ENCODE measurements at regions not wholly inside any gene's neighbourhood (a gene's known extent, or its start where the extent isn't known, plus 50 kb on each side); places are given as distances from the start of the nearest gene placed in this dataset.

- peak overlapping the region; percentile 66 for H3K27ac Mint-ChIP-seq
- H3K36me3 Mint-ChIP-seq: no peaks in the 10 kb centered on the region
- H3K4me1 Mint-ChIP-seq: peaks cover 63% of the 10 kb centered on the region
- no peak for ATAC-seq
- H3K27me3 Mint-ChIP-seq: peaks cover 32% of the 10 kb centered on the region
- peaks cover 5% of the 10 kb centered on the region for H3K9me3 Mint-ChIP-seq
- H3K4me3 Mint-ChIP-seq: no peak overlapping the region
These were observed 144.9 kb upstream of the ID2 start for GRCh38 chr2:8536686-8537561.

- Mint-ChIP-seq H3K27ac (peak overlapping the region; percentile 66), H3K9me3 (peaks cover 2% of the 10 kb centered on the region), H3K27me3 (peaks cover 32% of the 10 kb centered on the region), H3K36me3 (no peaks in the 10 kb centered on the region), H3K4me1 (peaks cover 68% of the 10 kb centered on the region), H3K4me3 (no peak overlapping the region)
- no peak for ATAC-seq
These were observed 144.2 kb upstream of the ID2 start for GRCh38 chr2:8537562-8538155.

- H3K4me3 Mint-ChIP-seq: no peak overlapping the region
- H3K36me3 Mint-ChIP-seq: no peaks in the 10 kb centered on the region
- no peaks in the 10 kb centered on the region for H3K9me3 Mint-ChIP-seq
- peaks cover 76% of the 10 kb centered on the region for H3K4me1 Mint-ChIP-seq
- no peak for ATAC-seq
- H3K27me3 Mint-ChIP-seq: peaks cover 32% of the 10 kb centered on the region
- H3K27ac Mint-ChIP-seq: peak overlapping the region; percentile 44
These were observed 143.3 kb upstream of the ID2 start for GRCh38 chr2:8538531-8538930.

- H3K27ac Mint-ChIP-seq: peak overlapping the region; percentile 98
- H3K4me1 Mint-ChIP-seq: peaks cover 82% of the 10 kb centered on the region
- no peaks in the 10 kb centered on the region for H3K36me3 Mint-ChIP-seq
- no peaks in the 10 kb centered on the region for H3K9me3 Mint-ChIP-seq
- no peak overlapping the region for H3K4me3 Mint-ChIP-seq
- H3K27me3 Mint-ChIP-seq: peaks cover 32% of the 10 kb centered on the region
- no peak for ATAC-seq
These were observed 142.8 kb upstream of the ID2 start for GRCh38 chr2:8538931-8539621.

GRCh38 chr2:8539743-8540551, 141.9 kb upstream of the ID2 start:
- Mint-ChIP-seq H3K27ac (peak overlapping the region; percentile 98), H3K9me3 (no peaks in the 10 kb centered on the region), H3K27me3 (peaks cover 32% of the 10 kb centered on the region), H3K4me1 (peaks cover 89% of the 10 kb centered on the region), H3K4me3 (no peak overlapping the region), H3K36me3 (no peaks in the 10 kb centered on the region)
- ATAC-seq: no peak

GRCh38 chr2:8540552-8541055, 141.3 kb upstream of the ID2 start:
- peak overlapping the region; percentile 98 for H3K27ac Mint-ChIP-seq
- H3K27me3 Mint-ChIP-seq: peaks cover 32% of the 10 kb centered on the region
- H3K9me3 Mint-ChIP-seq: no peaks in the 10 kb centered on the region
- peaks cover 89% of the 10 kb centered on the region for H3K4me1 Mint-ChIP-seq
- no peak for ATAC-seq
- H3K4me3 Mint-ChIP-seq: no peak overlapping the region
- no peaks in the 10 kb centered on the region for H3K36me3 Mint-ChIP-seq

- H3K27ac Mint-ChIP-seq: peak overlapping the region; percentile 98
- H3K9me3 Mint-ChIP-seq: no peaks in the 10 kb centered on the region
- no peak overlapping the region for H3K4me3 Mint-ChIP-seq
- H3K36me3 Mint-ChIP-seq: no peaks in the 10 kb centered on the region
- H3K27me3 Mint-ChIP-seq: peaks cover 32% of the 10 kb centered on the region
- peaks cover 86% of the 10 kb centered on the region for H3K4me1 Mint-ChIP-seq
- ATAC-seq: no peak
These were observed 140.6 kb upstream of the ID2 start for GRCh38 chr2:8541223-8541622.

- Mint-ChIP-seq H3K36me3 (no peaks in the 10 kb centered on the region), H3K27ac (peak overlapping the region; percentile 98), H3K9me3 (no peaks in the 10 kb centered on the region), H3K27me3 (peaks cover 32% of the 10 kb centered on the region), H3K4me1 (peaks cover 82% of the 10 kb centered on the region), H3K4me3 (no peak overlapping the region)
- no peak for ATAC-seq
These were observed 140.2 kb upstream of the ID2 start for GRCh38 chr2:8541636-8542035.

- Mint-ChIP-seq H3K36me3 (no peaks in the 10 kb centered on the region), H3K4me3 (peak overlapping the region; percentile 26), H3K27ac (peak overlapping the region; percentile 98)
These were observed 139.3 kb upstream of the ID2 start for GRCh38 chr2:8542381-8543059.

GRCh38 chr2:8543060-8543382, 138.8 kb upstream of the ID2 start:
- Mint-ChIP-seq H3K4me3 (peak overlapping the region; percentile 26), H3K27ac (peak overlapping the region; percentile 98), H3K27me3 (peaks cover 37% of the 10 kb centered on the region), H3K36me3 (no peaks in the 10 kb centered on the region), H3K4me1 (peaks cover 87% of the 10 kb centered on the region), H3K9me3 (no peaks in the 10 kb centered on the region)
- peak; percentile 52 for ATAC-seq

More at GRCh38 chr2:8542381-8543059, 139.3 kb upstream of the ID2 start:
- Mint-ChIP-seq H3K9me3 (no peaks in the 10 kb centered on the region), H3K4me1 (peaks cover 84% of the 10 kb centered on the region), H3K27me3 (peaks cover 32% of the 10 kb centered on the region)
- no peak for ATAC-seq

GRCh38 chr2:8543383-8544170, 138.3 kb upstream of the ID2 start:
- H3K36me3 Mint-ChIP-seq: no peaks in the 10 kb centered on the region
- peak overlapping the region; percentile 98 for H3K27ac Mint-ChIP-seq
- peaks cover 83% of the 10 kb centered on the region for H3K4me1 Mint-ChIP-seq
- ATAC-seq: peak; percentile 86
- H3K9me3 Mint-ChIP-seq: no peaks in the 10 kb centered on the region
- H3K4me3 Mint-ChIP-seq: peak overlapping the region; percentile 63
- peaks cover 40% of the 10 kb centered on the region for H3K27me3 Mint-ChIP-seq

GRCh38 chr2:8544171-8544785, 137.6 kb upstream of the ID2 start:
- peaks cover 78% of the 10 kb centered on the region for H3K4me1 Mint-ChIP-seq
- peaks cover 39% of the 10 kb centered on the region for H3K27me3 Mint-ChIP-seq
- H3K9me3 Mint-ChIP-seq: no peaks in the 10 kb centered on the region
- H3K27ac Mint-ChIP-seq: peak overlapping the region; percentile 98
- peak overlapping the region; percentile 24 for H3K4me3 Mint-ChIP-seq
- no peaks in the 10 kb centered on the region for H3K36me3 Mint-ChIP-seq
- ATAC-seq: no peak
